ENCODE measurements at regions not wholly inside any gene's neighbourhood (a gene's known extent, or its start where the extent isn't known, plus 50 kb on each side); places are given as distances from the start of the nearest gene placed in this dataset.

DNA sequence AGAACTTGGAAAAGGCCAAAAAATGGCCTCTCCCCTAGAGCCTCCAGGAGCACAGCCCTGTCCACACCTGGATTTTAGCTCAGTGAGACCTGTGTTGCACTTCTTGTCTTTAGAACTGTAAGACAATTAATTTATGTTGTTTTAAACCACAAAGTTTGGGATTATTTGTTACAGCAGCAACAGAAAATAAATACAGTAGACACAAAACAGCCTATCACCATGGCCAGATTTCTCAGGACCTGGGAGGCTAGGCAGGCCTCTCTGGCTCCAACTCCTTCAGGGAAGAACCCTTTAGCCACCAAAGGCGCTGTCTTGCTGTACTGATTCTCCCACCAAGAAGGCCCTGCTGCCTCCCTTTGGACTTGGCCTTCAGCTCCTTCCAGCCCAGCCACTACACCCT is 54.1 kb upstream of the PSAP start:
- TF ChIP-seq POLR2AphosphoS5 (IDR thresholded peaks at IDR 0.05; ENCODE audit: low read depth, low read length), result no peak
- no peak for TF ChIP-seq POLR2A (IDR thresholded peaks at IDR 0.05; ENCODE audit: low read depth, low read length)
- no peak for TF ChIP-seq TAF1 (IDR thresholded peaks at IDR 0.05; ENCODE audit: low read depth, low read length)
- TF ChIP-seq POU2F2 (IDR thresholded peaks at IDR 0.05; ENCODE audit: low read depth, low read length), result no peak

Data from GM12891 (cell line).